ENCODE measurements at regions not wholly inside any gene's neighbourhood (a gene's known extent, or its start where the extent isn't known, plus 50 kb on each side); places are given as distances from the start of the nearest gene placed in this dataset.

GRCh38 chr3:90221900-90222299 lies 1114.5 kb downstream of the EPHA3 start:
- no peak overlapping the region for H3K4me3 ChIP-seq (ENCODE audit: insufficient read length, low read depth)
- no peaks in the 10 kb centered on the region for H3K9me3 ChIP-seq (ENCODE audit: insufficient read depth, low read length)
- no peaks in the 10 kb centered on the region for H3K4me1 ChIP-seq (ENCODE audit: insufficient read depth, insufficient read length)
- no peaks in the 10 kb centered on the region for H3K36me3 ChIP-seq (ENCODE audit: insufficient read depth, insufficient read length, low read length)
- no peak for DNase-seq (ENCODE audit: low read depth, low spot score)
- TF ChIP-seq ZNF274 (IDR thresholded peaks at IDR 0.05; ENCODE audit: low read depth, low read length), result no peak
- H3K27me3 ChIP-seq (ENCODE audit: insufficient read depth, insufficient read length), result no peaks in the 10 kb centered on the region
- no peak overlapping the region for H3K9ac ChIP-seq (ENCODE audit: insufficient read length, low read depth)

DNA sequence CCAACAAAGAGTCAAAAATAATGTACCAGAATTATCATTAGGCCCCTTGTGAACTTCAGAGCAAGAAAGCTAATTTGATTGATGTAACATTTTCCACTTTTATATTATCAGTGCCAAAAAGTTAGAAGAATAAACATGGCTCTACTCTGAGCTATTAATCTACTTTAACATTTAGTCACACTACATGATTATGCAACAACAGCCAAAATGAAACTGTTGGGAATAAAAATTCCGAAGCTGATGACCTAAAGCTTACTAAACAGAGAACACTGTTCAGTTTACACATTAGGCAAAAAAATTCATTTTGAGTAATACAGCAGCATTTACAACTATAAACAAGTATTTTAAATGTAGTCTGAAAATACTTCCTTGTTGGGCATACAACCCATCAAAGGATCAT lies 1134.1 kb downstream of the EPHA3 start:
- Histone ChIP-seq H3K4me3 (ENCODE audit: insufficient read length, low read depth) (no peak overlapping the region), H3K9me3 (ENCODE audit: insufficient read depth, low read length) (no peaks in the 10 kb centered on the region)

DNA sequence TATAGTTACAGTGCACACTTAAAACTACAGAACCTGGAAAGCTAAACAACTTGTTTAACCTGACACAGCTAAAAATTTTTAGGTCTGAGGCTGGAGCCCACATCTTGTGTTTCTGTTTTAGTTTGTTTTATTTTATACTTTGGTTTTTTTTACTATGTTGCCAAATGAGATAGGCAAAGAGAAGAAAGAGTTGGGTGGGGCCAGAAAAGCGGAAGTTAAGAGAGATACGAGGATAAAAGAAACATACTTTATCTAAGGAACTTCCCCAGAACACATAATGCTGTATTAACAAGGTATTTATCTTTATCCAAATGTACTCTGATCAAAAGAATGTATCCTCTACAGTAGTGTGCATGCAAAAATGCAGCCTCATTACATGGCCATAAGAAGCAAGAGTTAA lies 1145.7 kb downstream of the EPHA3 start:
- DNase-seq (ENCODE audit: low read depth, low spot score), result no peak
- Histone ChIP-seq H3K36me3 (ENCODE audit: insufficient read depth, insufficient read length, low read length) (no peaks in the 10 kb centered on the region), H3K9ac (ENCODE audit: insufficient read length, low read depth) (no peak overlapping the region), H3K4me3 (ENCODE audit: insufficient read length, low read depth) (no peak overlapping the region), H3K9me3 (ENCODE audit: insufficient read depth, low read length) (no peaks in the 10 kb centered on the region), H3K4me1 (ENCODE audit: insufficient read depth, insufficient read length) (no peaks in the 10 kb centered on the region), H3K27me3 (ENCODE audit: insufficient read depth, insufficient read length) (no peaks in the 10 kb centered on the region)
- no peak for TF ChIP-seq YY1 (IDR thresholded peaks at IDR 0.05; ENCODE audit: insufficient read depth, insufficient read length)
- TF ChIP-seq SUZ12 (IDR thresholded peaks at IDR 0.05; ENCODE audit: extremely low read depth, insufficient read depth, insufficient read length), result no peak
- TF ChIP-seq ZNF274 (IDR thresholded peaks at IDR 0.05; ENCODE audit: low read depth, low read length), result no peak

More for the DNA sequence above, 1134.1 kb downstream of the EPHA3 start:
- no peaks in the 10 kb centered on the region for H3K27me3 ChIP-seq (ENCODE audit: insufficient read depth, insufficient read length)
- no peaks in the 10 kb centered on the region for H3K36me3 ChIP-seq (ENCODE audit: insufficient read depth, insufficient read length, low read length)
- no peak for TF ChIP-seq YY1 (IDR thresholded peaks at IDR 0.05; ENCODE audit: insufficient read depth, insufficient read length)
- DNase-seq (ENCODE audit: low read depth, low spot score), result no peak
- H3K4me1 ChIP-seq (ENCODE audit: insufficient read depth, insufficient read length), result no peaks in the 10 kb centered on the region
- H3K9ac ChIP-seq (ENCODE audit: insufficient read length, low read depth), result no peak overlapping the region

- H3K9me3 ChIP-seq (ENCODE audit: insufficient read depth, low read length), result no peaks in the 10 kb centered on the region; the same call in 1 of the 2 replicates
- no peaks in the 10 kb centered on the region for H3K27me3 ChIP-seq (ENCODE audit: insufficient read depth, insufficient read length)
- no peak overlapping the region for H3K4me3 ChIP-seq (ENCODE audit: insufficient read length, low read depth)
- H3K9ac ChIP-seq (ENCODE audit: insufficient read length, low read depth), result no peak overlapping the region
- H3K4me1 ChIP-seq (ENCODE audit: insufficient read depth, insufficient read length), result no peaks in the 10 kb centered on the region
- DNase-seq (ENCODE audit: low read depth, low spot score), result no peak
- TF ChIP-seq ZNF274 (IDR thresholded peaks at IDR 0.05; ENCODE audit: low read depth, low read length) (no peak), SUZ12 (IDR thresholded peaks at IDR 0.05; ENCODE audit: extremely low read depth, insufficient read depth, insufficient read length) (no peak), YY1 (IDR thresholded peaks at IDR 0.05; ENCODE audit: insufficient read depth, insufficient read length) (no peak)
- no peaks in the 10 kb centered on the region for H3K36me3 ChIP-seq (ENCODE audit: insufficient read depth, insufficient read length, low read length)
Observed at GRCh38 chr3:90261481-90262433, 1154.3 kb downstream of the EPHA3 start.
